Astrocyte (in vitro differentiated cells and primary cell): ENCODE measurements at regions not wholly inside any gene's neighbourhood (a gene's known extent, or its start where the extent isn't known, plus 50 kb on each side); places are given as distances from the start of the nearest gene placed in this dataset.

ENCODE experiments used
- DNase-seq: peaks from one replicate; pipeline ENCODE4 v3.0.0-alpha.2; 2010; ENCODE audit warnings: low read depth
- FAIRE-seq: peaks from 2 replicates; lab custom pipeline; 2011; peaks lifted over from hg19 to GRCh38; lab: Jason Lieb, UNC
- H2AFZ ChIP-seq: 2 replicates; pipeline ENCODE4 v1.6.0; 2012; ENCODE audit warnings: low read depth, low read length, inconsistent platforms
- H3K27ac ChIP-seq: 2 replicates; pipeline ENCODE4 v1.5.1; 2011; ENCODE audit warnings: low read depth, low read length, inconsistent platforms
- H3K27me3 ChIP-seq: 2 replicates; pipeline ENCODE4 v1.6.0; 2011; ENCODE audit warnings: low read length, inconsistent platforms; ENCODE audit not compliant: insufficient read depth
- H3K36me3 ChIP-seq: 2 replicates; pipeline ENCODE4 v1.5.1; 2011; ENCODE audit warnings: low read length, inconsistent platforms; ENCODE audit not compliant: insufficient read depth
- H3K4me1 ChIP-seq: 2 replicates; pipeline ENCODE4 v1.5.1; 2011; ENCODE audit warnings: low read length, inconsistent platforms; ENCODE audit not compliant: insufficient read depth
- H3K4me2 ChIP-seq: 2 replicates; pipeline ENCODE4 v1.6.0; 2012; ENCODE audit warnings: low read length, inconsistent platforms
- H3K4me3 ChIP-seq: 2 replicates; pipeline ENCODE4 v1.5.1; 2011; ENCODE audit warnings: low read depth, mild to moderate bottlenecking, low read length, inconsistent platforms; ENCODE audit not compliant: insufficient read depth
- H3K79me2 ChIP-seq: 2 replicates; pipeline ENCODE4 v1.6.0; 2012; ENCODE audit warnings: mild to moderate bottlenecking, low read length, inconsistent platforms; ENCODE audit not compliant: insufficient read depth
- H3K9ac ChIP-seq: 2 replicates; pipeline ENCODE4 v1.6.0; 2012; ENCODE audit warnings: mild to moderate bottlenecking, low read length, inconsistent platforms
- H3K9me3 ChIP-seq: 2 replicates; pipeline ENCODE4 v1.5.1; 2012; ENCODE audit warnings: low read depth, mild to moderate bottlenecking, low read length, inconsistent platforms; ENCODE audit not compliant: insufficient read depth
- H4K20me1 ChIP-seq: 2 replicates; pipeline ENCODE4 v1.6.0; 2012; ENCODE audit warnings: low read length, inconsistent platforms; ENCODE audit not compliant: insufficient read depth
- H3K27ac Mint-ChIP-seq: one replicate; pipeline ENCODE4 v1.8.0; 2021; ENCODE audit warnings: mild to moderate bottlenecking, mixed read lengths; ENCODE audit not compliant: unreplicated experiment
- H3K27me3 Mint-ChIP-seq: one replicate; pipeline ENCODE4 v1.8.0; 2021; ENCODE audit warnings: low read depth, mixed read lengths; ENCODE audit not compliant: unreplicated experiment
- H3K36me3 Mint-ChIP-seq: one replicate; pipeline ENCODE4 v1.8.0; 2021; ENCODE audit warnings: low read depth, mixed read lengths; ENCODE audit not compliant: unreplicated experiment
- H3K4me1 Mint-ChIP-seq: one replicate; pipeline ENCODE4 v1.8.0; 2021; ENCODE audit warnings: low read depth, mixed read lengths; ENCODE audit not compliant: unreplicated experiment
- H3K4me3 Mint-ChIP-seq: one replicate; pipeline ENCODE4 v1.8.0; 2021; ENCODE audit warnings: mild to moderate bottlenecking, moderate library complexity, mixed read lengths; ENCODE audit not compliant: unreplicated experiment
- H3K9me3 Mint-ChIP-seq: one replicate; pipeline ENCODE4 v1.8.0; 2021; ENCODE audit warnings: mild to moderate bottlenecking, mixed read lengths; ENCODE audit not compliant: unreplicated experiment
- CTCF ChIP-seq: IDR thresholded peaks from 2 replicates; pipeline ENCODE4 v1.5.1; 2011; ENCODE audit warnings: low read depth, mild to moderate bottlenecking, inconsistent platforms, low read length, moderate library complexity; ENCODE audit not compliant: insufficient read depth
- EZH2 ChIP-seq: IDR thresholded peaks from 2 replicates; pipeline ENCODE4 v1.6.1; 2012; ENCODE audit warnings: mild to moderate bottlenecking, low read length, inconsistent platforms; ENCODE audit not compliant: insufficient read depth

GRCh38 chr22:47630741-47631534 is 868.5 kb downstream of the TBC1D22A start:
- FAIRE-seq (no peak), DNase-seq (no peak)
- peaks cover 10% of the 10 kb centered on the region for H3K9me3 Mint-ChIP-seq
- Histone ChIP-seq H2AFZ (no peak overlapping the region), H3K79me2 (no peaks in the 10 kb centered on the region), H4K20me1 (no peaks in the 10 kb centered on the region), H3K9me3 (peaks cover 19% of the 10 kb centered on the region), H3K27ac (no peak overlapping the region), H3K4me3 (no peak overlapping the region), H3K36me3 (no peaks in the 10 kb centered on the region), H3K9ac (no peak overlapping the region), H3K27me3 (no peaks in the 10 kb centered on the region), H3K4me2 (no peak overlapping the region), H3K4me1 (no peaks in the 10 kb centered on the region)
- H3K4me3 Mint-ChIP-seq = no peak overlapping the region
- H3K4me1 Mint-ChIP-seq = peaks cover 4% of the 10 kb centered on the region
- peaks cover 32% of the 10 kb centered on the region for H3K27me3 Mint-ChIP-seq
- no peak overlapping the region for H3K27ac Mint-ChIP-seq
- TF ChIP-seq EZH2 (no peak), CTCF (no peak)
- H3K36me3 Mint-ChIP-seq = no peaks in the 10 kb centered on the region

GRCh38 chr22:47629791-47630655 is 867.6 kb downstream of the TBC1D22A start:
- Mint-ChIP-seq H3K36me3 (no peaks in the 10 kb centered on the region), H3K4me1 (peaks cover 4% of the 10 kb centered on the region), H3K27me3 (peaks cover 33% of the 10 kb centered on the region), H3K27ac (no peak overlapping the region), H3K9me3 (peaks cover 10% of the 10 kb centered on the region), H3K4me3 (no peak overlapping the region)
- no peak overlapping the region for H3K4me3 ChIP-seq
- H3K36me3 ChIP-seq = no peaks in the 10 kb centered on the region
- FAIRE-seq = no peak
- DNase-seq = no peak
- peaks cover 21% of the 10 kb centered on the region for H3K9me3 ChIP-seq
- no peaks in the 10 kb centered on the region for H3K27me3 ChIP-seq
- no peak for TF ChIP-seq CTCF
- no peak for TF ChIP-seq EZH2
- H4K20me1 ChIP-seq = no peaks in the 10 kb centered on the region
- no peak overlapping the region for H3K4me2 ChIP-seq
- H3K79me2 ChIP-seq = no peaks in the 10 kb centered on the region
- no peaks in the 10 kb centered on the region for H3K4me1 ChIP-seq
- no peak overlapping the region for H2AFZ ChIP-seq
- no peak overlapping the region for H3K9ac ChIP-seq
- no peak overlapping the region for H3K27ac ChIP-seq
